Activated CD8-positive, alpha-beta memory T cell treated with anti-CD3 and anti-CD28 coated beads, Interleukin-2, amount 50 U/mL, for 4 hours (primary cell): ENCODE measurements at regions not wholly inside any gene's neighbourhood (a gene's known extent, or its start where the extent isn't known, plus 50 kb on each side); places are given as distances from the start of the nearest gene placed in this dataset.

Source experiments
- DNase-seq: peaks from one replicate; pipeline ENCODE4 v3.0.0-alpha.2; 2020

GRCh38 chr22:48742556-48743343, 1084.9 kb downstream of the BRD1 start:
- DNase-seq, result no peak

GRCh38 chr22:48742191-48742555, 1085.5 kb downstream of the BRD1 start:
- no peak for DNase-seq

DNA sequence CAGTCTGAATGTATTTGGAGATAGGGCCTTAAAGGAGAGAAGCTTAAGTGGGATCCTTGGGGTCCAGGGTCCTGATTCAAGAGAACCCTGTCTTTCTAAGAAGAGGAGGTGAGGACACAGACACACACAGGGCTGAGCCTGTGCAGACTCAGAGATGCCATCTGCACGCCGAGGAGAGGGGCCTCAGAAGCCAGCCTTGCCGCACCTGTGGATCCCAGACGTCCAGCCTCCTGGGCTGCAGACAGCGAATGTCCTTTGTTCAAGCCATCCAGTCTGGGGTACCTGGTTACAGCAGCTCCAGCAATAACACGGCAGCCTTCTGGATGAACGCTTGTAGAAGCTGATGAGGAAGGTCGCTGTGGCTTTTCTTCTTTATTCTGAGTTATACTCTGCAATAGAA, 1086.1 kb downstream of the BRD1 start:
- DNase-seq, result no peak

- no peak for DNase-seq
Observed at GRCh38 chr22:48740731-48741405, 1086.8 kb downstream of the BRD1 start.

- no peak for DNase-seq
Observed at GRCh38 chr22:48740086-48740730, 1087.5 kb downstream of the BRD1 start.

GRCh38 chr22:48739348-48740085, 1088.2 kb downstream of the BRD1 start:
- no peak for DNase-seq

DNA sequence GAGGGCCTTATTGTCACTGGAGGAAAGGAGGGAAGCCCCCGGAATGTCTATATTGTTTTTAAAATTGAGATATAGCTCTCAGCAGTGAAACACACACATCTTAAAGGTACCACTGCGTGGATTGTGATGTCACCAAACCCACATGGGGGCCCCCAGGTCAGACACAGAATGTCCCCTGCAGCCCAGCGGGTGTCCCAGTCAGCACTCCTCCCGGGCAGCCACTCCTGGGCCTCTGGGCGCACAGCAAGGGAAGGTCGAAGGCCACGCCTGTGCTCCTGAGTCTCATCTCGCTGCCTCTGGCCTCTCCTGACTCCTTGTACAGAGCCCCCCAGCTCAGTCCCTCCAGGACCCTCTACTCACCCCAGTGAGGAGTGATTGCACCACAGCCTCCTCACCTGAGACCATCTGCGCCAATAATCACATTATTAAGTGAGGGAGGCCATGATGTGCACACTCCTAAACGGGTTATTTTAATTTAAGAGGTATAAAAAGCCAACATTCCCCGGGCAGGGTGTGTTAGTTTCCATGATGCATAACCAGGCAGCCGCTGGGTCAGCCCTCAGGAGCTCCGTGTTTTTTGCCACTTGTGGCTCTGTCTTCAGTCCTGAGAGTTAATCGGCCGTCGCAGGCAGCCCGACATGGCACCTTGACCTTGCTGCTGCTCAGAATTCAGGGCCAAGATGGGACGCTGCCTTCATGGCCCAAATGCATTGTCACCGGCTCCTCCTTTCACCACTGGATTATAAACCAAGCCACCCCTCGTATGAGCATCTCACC, 1089.3 kb downstream of the BRD1 start:
- DNase-seq, result no peak

- no peak for DNase-seq
Observed at GRCh38 chr22:48737461-48738203, 1090.0 kb downstream of the BRD1 start.

DNA sequence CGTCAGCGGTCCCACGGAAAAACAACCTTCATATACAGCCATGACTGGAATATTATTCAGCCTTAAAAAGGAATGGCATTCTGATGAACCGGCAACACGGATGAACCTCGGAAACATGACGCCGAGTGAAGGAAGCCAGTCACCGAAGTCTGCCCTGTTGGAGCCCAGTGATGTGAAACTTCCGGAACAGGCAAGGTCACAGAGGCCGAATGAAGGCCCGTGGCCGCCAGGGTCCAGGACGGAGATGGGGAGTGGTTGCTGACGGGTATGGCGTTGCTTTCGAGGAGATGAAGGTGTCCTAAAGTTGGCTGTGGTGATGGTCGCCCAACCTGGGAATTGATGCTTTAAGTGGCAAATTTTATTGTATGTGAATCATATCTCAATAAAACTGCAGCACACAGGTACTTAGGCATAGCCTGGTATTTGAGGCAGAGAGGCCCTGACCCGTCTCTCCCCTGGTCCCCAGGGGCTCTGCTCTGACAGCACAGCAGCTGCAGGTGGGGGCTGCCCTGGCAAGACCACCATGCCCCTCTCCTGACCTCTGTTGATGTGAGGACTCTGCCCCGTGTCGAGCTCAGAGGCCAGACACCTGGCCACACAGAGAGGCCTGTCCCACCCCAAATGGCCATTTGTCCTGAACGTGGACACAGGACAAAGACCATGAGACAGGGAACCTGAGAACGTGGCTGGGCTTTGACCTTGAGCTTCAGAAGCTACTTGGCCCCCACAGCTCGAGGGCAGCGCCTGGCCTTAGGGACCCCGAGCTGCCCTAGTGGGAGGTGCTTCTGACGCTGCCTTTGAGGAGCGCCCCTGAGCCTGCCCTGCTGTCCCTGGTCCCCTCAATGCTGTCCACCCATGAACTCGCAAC, 1090.8 kb downstream of the BRD1 start:
- no peak for DNase-seq

DNA sequence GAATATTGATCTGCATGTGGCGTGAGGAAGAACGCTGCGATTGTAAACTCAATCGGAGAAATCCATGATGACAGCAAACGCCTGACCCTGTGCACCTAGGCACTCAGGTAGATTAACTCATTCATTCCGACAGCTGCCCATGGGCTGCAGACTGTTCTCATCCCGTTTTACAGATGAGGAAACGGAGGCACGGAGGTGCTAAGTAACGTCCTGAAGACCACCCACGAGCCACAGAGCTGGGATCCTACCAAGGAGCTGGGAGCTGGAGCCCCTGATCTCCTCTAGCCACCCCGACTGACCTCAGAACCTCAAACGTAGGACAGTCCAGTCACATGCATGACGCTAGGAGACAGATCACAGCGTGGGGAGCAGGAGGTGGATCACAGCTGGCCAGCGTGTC, 1092.7 kb downstream of the BRD1 start:
- no peak for DNase-seq

DNA sequence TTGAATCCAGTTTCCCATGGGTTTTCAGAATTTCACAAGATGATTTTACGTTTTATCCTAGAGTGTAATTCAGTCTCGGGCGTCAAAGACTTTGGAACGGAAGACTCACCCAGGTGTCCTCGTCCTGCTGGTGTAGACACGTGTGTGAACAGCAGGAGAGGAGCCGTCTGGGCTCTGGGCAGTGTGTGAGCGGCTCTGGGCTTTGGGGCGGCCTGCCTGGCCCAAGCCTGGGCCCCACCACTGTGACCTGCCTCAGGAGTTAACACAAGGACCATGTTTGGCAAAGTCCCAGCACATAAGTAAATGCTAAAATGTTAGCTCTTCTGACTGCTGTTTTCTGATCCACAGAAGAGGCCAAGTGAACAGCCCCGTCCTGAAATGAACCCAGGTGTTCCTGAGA, 1093.3 kb downstream of the BRD1 start:
- no peak for DNase-seq

DNA sequence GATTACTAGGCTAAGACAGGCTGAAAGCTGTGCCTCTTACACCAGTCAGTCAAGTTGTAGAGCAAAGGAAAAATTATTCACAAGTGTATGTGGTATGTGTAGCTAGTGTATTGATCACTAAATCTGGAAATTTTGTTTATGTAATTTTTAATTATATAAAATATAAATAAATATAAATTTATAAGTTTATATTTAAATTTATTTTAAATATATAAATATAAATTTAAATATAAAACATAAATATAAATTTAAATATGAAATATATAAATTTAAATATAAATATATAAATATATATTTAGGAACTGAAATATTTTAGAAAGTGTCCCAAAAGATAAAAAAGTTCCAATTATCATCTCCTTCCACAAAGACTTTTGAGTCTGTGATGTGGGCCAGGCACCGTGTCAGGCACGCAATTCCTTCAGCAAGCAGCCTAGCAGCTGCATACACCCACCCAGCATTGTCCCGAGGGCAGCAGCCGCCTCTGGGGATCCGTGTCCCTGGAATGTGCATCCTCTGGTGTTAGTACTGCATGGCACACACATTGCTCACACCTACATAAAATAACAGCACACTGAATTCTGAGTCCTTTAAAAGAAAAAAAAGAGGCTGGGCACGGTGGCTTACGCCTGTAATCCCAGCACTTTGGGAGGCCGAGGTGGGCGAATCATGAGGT, 1098.0 kb downstream of the BRD1 start:
- no peak for DNase-seq

- no peak for DNase-seq
Observed at GRCh38 chr22:48727454-48728058, 1100.1 kb downstream of the BRD1 start.

DNA sequence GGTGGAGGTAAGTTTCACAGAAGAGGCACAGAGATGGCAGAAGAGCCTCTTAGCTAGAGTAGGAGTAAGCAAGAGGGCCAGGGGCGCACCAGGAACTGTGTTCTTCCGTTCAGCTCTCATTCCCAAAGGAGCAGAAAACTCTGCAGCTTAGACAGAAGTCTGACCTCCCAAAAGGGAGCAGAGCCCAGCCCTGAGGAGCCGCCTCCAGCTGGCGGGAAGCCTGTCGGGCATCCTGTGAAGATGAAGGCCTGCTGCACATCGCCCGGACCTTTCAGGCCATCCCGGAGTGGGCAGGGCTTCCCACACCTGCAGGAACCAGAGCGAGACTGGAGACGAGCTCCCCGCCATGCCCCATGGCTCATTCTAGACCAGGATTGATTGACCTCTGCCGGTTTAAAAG, 1102.8 kb downstream of the BRD1 start:
- no peak for DNase-seq

- DNase-seq, result no peak
Observed at GRCh38 chr22:48722661-48723060, 1105.0 kb downstream of the BRD1 start.

- no peak for DNase-seq
Observed at GRCh38 chr22:48721395-48721669, 1106.3 kb downstream of the BRD1 start.

DNA sequence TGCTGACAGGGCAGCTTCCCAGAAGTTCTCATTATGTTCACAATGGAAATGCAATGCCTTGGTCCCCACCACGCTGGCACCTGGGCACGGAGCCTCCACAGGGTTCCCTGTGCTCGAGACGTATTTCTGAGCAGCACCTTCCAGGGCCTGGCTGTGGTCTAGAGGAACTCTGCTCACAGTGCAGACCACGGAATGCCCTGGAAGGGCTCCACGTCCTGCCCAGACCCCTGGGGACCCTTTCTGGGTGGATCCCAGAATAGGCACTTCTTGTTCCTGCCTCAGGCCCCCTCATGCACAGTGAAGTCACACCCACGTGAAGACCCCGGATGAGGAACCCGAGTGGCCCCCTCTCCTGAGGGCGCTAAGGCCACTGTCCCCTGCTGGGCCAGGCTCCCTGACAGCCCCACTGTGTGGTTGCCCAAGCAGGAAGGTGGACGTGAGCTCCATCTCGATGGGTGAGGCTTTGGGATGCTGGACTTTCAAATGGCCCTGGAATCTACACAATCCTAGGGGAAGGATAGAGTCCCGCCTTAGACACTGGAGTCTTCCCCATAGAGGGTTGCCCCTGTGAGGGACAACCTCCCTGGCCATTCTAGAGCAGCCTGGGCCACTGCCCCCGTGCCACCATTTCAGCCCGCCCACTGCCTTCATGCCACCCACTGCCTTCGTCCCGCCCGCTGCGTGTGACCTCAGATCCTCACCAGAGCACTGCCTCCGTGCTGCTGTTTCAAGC, 1106.8 kb downstream of the BRD1 start:
- no peak for DNase-seq

- no peak for DNase-seq
Observed at GRCh38 chr22:48719978-48720661, 1107.6 kb downstream of the BRD1 start.
